ENCODE measurements at regions not wholly inside any gene's neighbourhood (a gene's known extent, or its start where the extent isn't known, plus 50 kb on each side); places are given as distances from the start of the nearest gene placed in this dataset.

- H3K9ac ChIP-seq (ENCODE audit: low read depth, low read length), result no peak overlapping the region
- no peak overlapping the region for H3K4me2 ChIP-seq (ENCODE audit: low read length)
- no peaks in the 10 kb centered on the region for H3K36me3 ChIP-seq (ENCODE audit: insufficient read depth, low read length)
- no peaks in the 10 kb centered on the region for H3K4me1 ChIP-seq (ENCODE audit: control insufficient read depth, insufficient read depth, low read length)
- H3K4me3 ChIP-seq (ENCODE audit: low read length), result no peak overlapping the region
- H3K27me3 ChIP-seq (ENCODE audit: control insufficient read depth, insufficient read depth, low read length), result no peaks in the 10 kb centered on the region
- peaks cover 26% of the 10 kb centered on the region for H3K9me3 ChIP-seq (replicated peaks; ENCODE audit: low read length)
Observed at GRCh38 chr21:40901691-40902090, 54.7 kb upstream of the DSCAM start.

DNA sequence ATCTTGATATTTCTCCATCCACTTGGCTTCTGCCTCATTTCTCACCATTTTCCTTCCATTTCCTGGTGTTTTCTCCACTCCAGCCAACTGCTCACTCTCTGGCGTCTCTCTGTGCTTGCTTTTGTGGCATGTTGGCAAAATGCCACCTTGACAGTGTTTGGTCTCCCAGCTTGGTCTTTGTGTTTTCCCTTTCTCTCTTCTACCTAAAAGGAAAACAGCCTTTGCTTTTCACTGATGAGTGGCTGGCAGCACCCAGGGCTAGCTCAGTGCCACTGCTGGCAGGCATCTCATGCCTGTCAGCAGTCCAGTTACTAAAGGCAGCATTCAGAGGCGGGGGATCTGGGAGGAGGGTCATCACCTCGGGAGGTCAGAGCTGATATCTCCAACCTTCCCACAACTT is 55.3 kb upstream of the DSCAM start:
- Histone ChIP-seq H3K27me3 (ENCODE audit: control insufficient read depth, insufficient read depth, low read length) (no peaks in the 10 kb centered on the region), H3K36me3 (ENCODE audit: insufficient read depth, low read length) (no peaks in the 10 kb centered on the region), H3K9me3 (replicated peaks; ENCODE audit: low read length) (peaks cover 26% of the 10 kb centered on the region), H3K4me2 (ENCODE audit: low read length) (no peak overlapping the region), H3K4me1 (ENCODE audit: control insufficient read depth, insufficient read depth, low read length) (no peaks in the 10 kb centered on the region), H3K4me3 (ENCODE audit: low read length) (no peak overlapping the region), H3K9ac (ENCODE audit: low read depth, low read length) (no peak overlapping the region)

DNA sequence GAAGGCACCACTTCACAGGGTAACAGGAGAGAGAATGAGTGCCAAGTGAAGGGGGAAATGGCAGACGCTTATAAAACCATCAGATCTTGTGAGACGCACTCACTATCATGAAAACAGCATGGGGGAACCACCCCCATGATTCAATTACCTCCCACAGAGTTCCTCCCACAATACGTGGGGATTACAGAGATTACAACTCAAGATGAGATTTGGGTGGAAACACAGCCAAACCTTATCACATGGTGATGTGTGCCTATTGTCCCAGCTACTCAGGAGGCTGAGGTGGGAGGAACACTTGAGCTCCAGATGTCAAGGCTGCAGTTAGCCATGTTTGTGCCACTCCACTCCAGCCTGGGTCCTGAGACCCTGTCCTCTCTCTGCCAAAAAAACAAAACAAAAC is 56.0 kb upstream of the DSCAM start:
- Histone ChIP-seq H3K27me3 (ENCODE audit: control insufficient read depth, insufficient read depth, low read length) (no peaks in the 10 kb centered on the region), H3K4me2 (ENCODE audit: low read length) (no peak overlapping the region), H3K9ac (ENCODE audit: low read depth, low read length) (no peak overlapping the region), H3K9me3 (replicated peaks; ENCODE audit: low read length) (peaks cover 26% of the 10 kb centered on the region), H3K4me1 (ENCODE audit: control insufficient read depth, insufficient read depth, low read length) (no peaks in the 10 kb centered on the region), H3K4me3 (ENCODE audit: low read length) (no peak overlapping the region), H3K36me3 (ENCODE audit: insufficient read depth, low read length) (no peaks in the 10 kb centered on the region)

DNA sequence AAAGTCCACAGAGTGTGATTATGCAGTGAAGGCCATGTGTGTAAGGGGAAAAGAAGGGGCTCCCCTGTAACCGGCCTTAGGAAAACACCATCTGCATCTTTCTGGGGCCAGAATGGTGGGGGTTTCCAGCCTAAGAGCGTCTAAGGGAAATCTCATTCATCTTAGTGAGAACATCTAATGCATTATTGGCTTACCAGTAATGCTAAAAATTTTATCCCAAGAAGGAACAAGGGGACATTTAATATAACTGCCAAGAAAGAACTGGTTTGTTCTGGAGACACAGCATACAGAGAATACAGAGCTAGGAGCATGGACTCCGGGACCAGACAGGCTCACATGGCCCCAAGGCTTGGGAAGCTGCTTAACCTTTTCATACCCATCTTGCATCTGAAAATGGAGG is 58.3 kb upstream of the DSCAM start:
- Histone ChIP-seq H3K36me3 (ENCODE audit: insufficient read depth, low read length) (no peaks in the 10 kb centered on the region), H3K4me1 (ENCODE audit: control insufficient read depth, insufficient read depth, low read length) (no peaks in the 10 kb centered on the region), H3K9ac (ENCODE audit: low read depth, low read length) (no peak overlapping the region), H3K27me3 (ENCODE audit: control insufficient read depth, insufficient read depth, low read length) (no peaks in the 10 kb centered on the region), H3K9me3 (replicated peaks; ENCODE audit: low read length) (peaks cover 13% of the 10 kb centered on the region), H3K4me2 (ENCODE audit: low read length) (no peak overlapping the region), H3K4me3 (ENCODE audit: low read length) (no peak overlapping the region)

DNA sequence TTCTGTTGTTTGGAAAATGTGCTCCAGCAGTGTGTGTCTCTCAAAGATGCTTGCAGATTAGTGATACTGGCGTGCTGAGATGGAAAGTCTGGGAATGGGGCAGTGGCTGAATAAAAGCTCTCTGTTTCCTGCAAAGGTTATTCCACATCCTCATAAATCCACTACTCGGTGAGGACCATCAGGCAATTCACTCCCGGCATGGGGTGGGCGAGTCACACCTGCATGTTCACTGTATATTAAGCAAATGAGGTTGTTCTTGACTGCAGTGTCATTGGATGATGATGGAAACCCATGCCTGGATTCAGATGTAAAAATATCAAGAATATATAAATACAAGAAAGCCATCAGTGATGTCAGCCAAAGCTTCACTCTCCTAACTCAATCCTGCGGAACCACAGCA is 65.4 kb upstream of the DSCAM start:
- H3K36me3 ChIP-seq (ENCODE audit: insufficient read depth, low read length), result no peaks in the 10 kb centered on the region
- no peak overlapping the region for H3K9ac ChIP-seq (ENCODE audit: low read depth, low read length)
- no peak overlapping the region for H3K4me2 ChIP-seq (ENCODE audit: low read length)
- no peaks in the 10 kb centered on the region for H3K4me1 ChIP-seq (ENCODE audit: control insufficient read depth, insufficient read depth, low read length)
- H3K4me3 ChIP-seq (ENCODE audit: low read length), result no peak overlapping the region
- H3K27me3 ChIP-seq (ENCODE audit: control insufficient read depth, insufficient read depth, low read length), result no peaks in the 10 kb centered on the region
- peaks cover 12% of the 10 kb centered on the region for H3K9me3 ChIP-seq (replicated peaks; ENCODE audit: low read length)

DNA sequence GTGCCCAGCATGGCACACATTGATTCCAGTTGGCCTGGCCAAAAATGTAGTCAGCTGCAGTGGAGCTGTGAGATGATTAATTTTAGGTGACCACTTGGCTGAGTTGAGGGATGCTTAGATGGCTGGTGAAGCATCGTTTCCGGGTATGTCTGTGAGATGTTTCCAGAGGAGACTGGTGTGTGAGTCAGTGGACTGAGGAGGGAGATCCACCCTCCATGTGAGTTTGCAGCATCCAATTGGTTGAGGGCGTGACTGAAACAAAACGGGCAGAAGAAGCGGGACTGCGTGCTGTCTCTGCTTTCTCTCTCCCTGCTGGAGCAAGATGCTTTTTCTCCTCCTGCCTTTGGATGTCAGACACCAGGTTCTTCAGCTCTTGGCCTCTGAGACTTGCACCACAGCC is 68.2 kb upstream of the DSCAM start:
- no peak overlapping the region for H3K4me2 ChIP-seq (ENCODE audit: low read length)
- no peak overlapping the region for H3K4me3 ChIP-seq (ENCODE audit: low read length)
- H3K9ac ChIP-seq (ENCODE audit: low read depth, low read length), result no peak overlapping the region
- H3K9me3 ChIP-seq (replicated peaks; ENCODE audit: low read length), result peaks cover 18% of the 10 kb centered on the region
- H3K4me1 ChIP-seq (ENCODE audit: control insufficient read depth, insufficient read depth, low read length), result no peaks in the 10 kb centered on the region
- H3K27me3 ChIP-seq (ENCODE audit: control insufficient read depth, insufficient read depth, low read length), result no peaks in the 10 kb centered on the region
- no peaks in the 10 kb centered on the region for H3K36me3 ChIP-seq (ENCODE audit: insufficient read depth, low read length)

DNA sequence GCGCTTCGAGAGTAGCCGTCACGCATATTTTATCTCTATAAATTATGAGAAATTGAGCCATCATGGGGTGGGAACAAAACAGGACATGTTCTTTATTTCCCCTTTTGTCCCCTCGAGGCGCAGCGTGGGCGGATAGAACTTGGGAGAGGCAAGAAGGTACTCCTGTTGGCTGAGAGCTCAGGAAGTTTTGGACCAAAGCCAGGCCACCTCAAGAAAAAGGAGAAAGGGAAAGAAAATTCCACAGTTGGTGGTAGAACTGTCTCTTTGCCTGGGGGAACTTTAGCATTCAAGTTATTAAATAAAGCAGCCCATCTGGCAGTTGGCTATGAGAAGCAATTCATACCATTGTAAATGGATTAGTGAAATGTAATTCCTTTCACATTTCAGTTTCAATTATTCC is 76.4 kb upstream of the DSCAM start:
- no peak overlapping the region for H3K9ac ChIP-seq (ENCODE audit: low read depth, low read length)
- H3K4me2 ChIP-seq (ENCODE audit: low read length), result no peak overlapping the region
- H3K4me3 ChIP-seq (ENCODE audit: low read length), result no peak overlapping the region
- H3K4me1 ChIP-seq (ENCODE audit: control insufficient read depth, insufficient read depth, low read length), result no peaks in the 10 kb centered on the region
- H3K9me3 ChIP-seq (replicated peaks; ENCODE audit: low read length), result peaks cover 8% of the 10 kb centered on the region
- no peaks in the 10 kb centered on the region for H3K27me3 ChIP-seq (ENCODE audit: control insufficient read depth, insufficient read depth, low read length)
- H3K36me3 ChIP-seq (ENCODE audit: insufficient read depth, low read length), result no peaks in the 10 kb centered on the region

DNA sequence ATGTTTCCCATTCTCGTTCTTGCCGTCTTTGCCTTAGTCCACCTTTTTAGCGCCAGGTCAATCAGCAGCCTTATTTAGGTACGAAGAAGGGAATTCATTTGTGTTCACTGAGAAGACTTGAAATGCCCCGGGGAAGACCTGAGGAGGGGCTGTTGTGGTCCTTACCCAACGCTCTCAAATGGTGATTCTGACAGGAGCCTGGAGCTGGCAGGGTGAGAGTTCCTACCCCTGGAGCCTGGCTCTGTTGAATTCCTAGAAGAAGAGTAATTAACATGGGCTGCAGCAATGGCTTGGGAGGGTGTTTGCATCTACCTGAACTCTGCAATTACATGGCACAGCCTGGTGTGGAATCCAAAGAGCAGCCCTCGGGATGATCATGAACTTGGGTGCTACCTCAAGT is 76.9 kb upstream of the DSCAM start:
- H3K4me3 ChIP-seq (ENCODE audit: low read length), result no peak overlapping the region
- H3K27me3 ChIP-seq (ENCODE audit: control insufficient read depth, insufficient read depth, low read length), result no peaks in the 10 kb centered on the region
- no peaks in the 10 kb centered on the region for H3K4me1 ChIP-seq (ENCODE audit: control insufficient read depth, insufficient read depth, low read length)
- no peak overlapping the region for H3K4me2 ChIP-seq (ENCODE audit: low read length)
- H3K9me3 ChIP-seq (replicated peaks; ENCODE audit: low read length), result peaks cover 6% of the 10 kb centered on the region
- no peaks in the 10 kb centered on the region for H3K36me3 ChIP-seq (ENCODE audit: insufficient read depth, low read length)
- no peak overlapping the region for H3K9ac ChIP-seq (ENCODE audit: low read depth, low read length)

DNA sequence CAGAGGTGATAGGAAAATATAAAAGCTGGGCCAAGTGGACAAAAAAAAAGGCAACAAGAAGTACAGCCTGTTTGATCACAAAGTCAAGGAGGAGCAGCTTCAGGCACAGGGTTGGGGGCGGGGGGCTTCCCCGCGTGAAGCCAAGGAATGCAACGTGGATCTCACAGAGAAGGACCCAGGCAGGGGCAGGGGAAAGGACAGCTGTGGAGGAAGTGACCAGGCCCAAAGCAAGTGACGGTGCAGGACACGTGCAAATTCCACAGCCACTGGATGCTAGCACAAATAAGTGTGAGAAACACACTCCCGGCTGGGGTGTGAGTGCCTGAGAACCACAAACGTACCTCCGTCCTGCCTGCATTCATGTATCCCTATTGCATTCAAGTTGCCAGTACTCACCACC is 77.7 kb upstream of the DSCAM start:
- no peaks in the 10 kb centered on the region for H3K36me3 ChIP-seq (ENCODE audit: insufficient read depth, low read length)
- no peaks in the 10 kb centered on the region for H3K27me3 ChIP-seq (ENCODE audit: control insufficient read depth, insufficient read depth, low read length)
- H3K9me3 ChIP-seq (replicated peaks; ENCODE audit: low read length), result peaks cover 6% of the 10 kb centered on the region
- no peaks in the 10 kb centered on the region for H3K4me1 ChIP-seq (ENCODE audit: control insufficient read depth, insufficient read depth, low read length)
- no peak overlapping the region for H3K9ac ChIP-seq (ENCODE audit: low read depth, low read length)
- no peak overlapping the region for H3K4me3 ChIP-seq (ENCODE audit: low read length)
- H3K4me2 ChIP-seq (ENCODE audit: low read length), result no peak overlapping the region

GRCh38 chr21:40926238-40926637 is 79.3 kb upstream of the DSCAM start:
- H3K9me3 ChIP-seq (replicated peaks; ENCODE audit: low read length), result peaks cover 5% of the 10 kb centered on the region
- H3K4me1 ChIP-seq (ENCODE audit: control insufficient read depth, insufficient read depth, low read length), result no peaks in the 10 kb centered on the region
- H3K4me3 ChIP-seq (ENCODE audit: low read length), result no peak overlapping the region
- H3K27me3 ChIP-seq (ENCODE audit: control insufficient read depth, insufficient read depth, low read length), result no peaks in the 10 kb centered on the region
- H3K9ac ChIP-seq (ENCODE audit: low read depth, low read length), result no peak overlapping the region
- H3K36me3 ChIP-seq (ENCODE audit: insufficient read depth, low read length), result no peaks in the 10 kb centered on the region
- no peak overlapping the region for H3K4me2 ChIP-seq (ENCODE audit: low read length)

DNA sequence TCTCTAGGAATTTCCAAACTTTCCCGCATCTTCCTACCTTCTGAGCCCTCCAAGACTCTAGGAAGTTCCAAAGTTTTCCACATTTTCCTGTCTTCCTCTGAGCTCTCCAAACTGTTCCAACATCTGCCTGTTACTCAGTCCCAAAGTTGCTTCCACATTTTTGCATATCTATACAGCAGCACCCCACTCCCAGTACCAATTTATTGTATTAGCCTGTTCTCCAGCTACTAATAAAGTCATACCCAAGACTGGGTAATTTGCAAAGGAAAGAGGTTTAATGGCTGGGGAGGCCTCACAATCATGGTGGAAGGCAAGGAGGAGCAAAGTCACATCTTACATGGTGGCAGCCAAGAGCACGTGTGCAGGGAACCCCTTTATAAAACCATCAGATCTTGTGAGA is 82.9 kb upstream of the DSCAM start:
- Histone ChIP-seq H3K9ac (ENCODE audit: low read depth, low read length) (no peak overlapping the region), H3K4me2 (ENCODE audit: low read length) (no peak overlapping the region), H3K4me3 (ENCODE audit: low read length) (no peak overlapping the region), H3K36me3 (ENCODE audit: insufficient read depth, low read length) (no peaks in the 10 kb centered on the region), H3K4me1 (ENCODE audit: control insufficient read depth, insufficient read depth, low read length) (no peaks in the 10 kb centered on the region), H3K27me3 (ENCODE audit: control insufficient read depth, insufficient read depth, low read length) (no peaks in the 10 kb centered on the region), H3K9me3 (replicated peaks; ENCODE audit: low read length) (peaks cover 20% of the 10 kb centered on the region)

- peaks cover 20% of the 10 kb centered on the region for H3K9me3 ChIP-seq (replicated peaks; ENCODE audit: low read length)
- no peak overlapping the region for H3K4me2 ChIP-seq (ENCODE audit: low read length)
- no peak overlapping the region for H3K4me3 ChIP-seq (ENCODE audit: low read length)
- H3K4me1 ChIP-seq (ENCODE audit: control insufficient read depth, insufficient read depth, low read length), result no peaks in the 10 kb centered on the region
- H3K36me3 ChIP-seq (ENCODE audit: insufficient read depth, low read length), result no peaks in the 10 kb centered on the region
- no peaks in the 10 kb centered on the region for H3K27me3 ChIP-seq (ENCODE audit: control insufficient read depth, insufficient read depth, low read length)
- no peak overlapping the region for H3K9ac ChIP-seq (ENCODE audit: low read depth, low read length)
Observed at GRCh38 chr21:40931197-40931596, 84.2 kb upstream of the DSCAM start.

All from skeletal muscle satellite cell (primary cell).